ENCODE measurements at regions not wholly inside any gene's neighbourhood (a gene's known extent, or its start where the extent isn't known, plus 50 kb on each side); places are given as distances from the start of the nearest gene placed in this dataset.

DNA sequence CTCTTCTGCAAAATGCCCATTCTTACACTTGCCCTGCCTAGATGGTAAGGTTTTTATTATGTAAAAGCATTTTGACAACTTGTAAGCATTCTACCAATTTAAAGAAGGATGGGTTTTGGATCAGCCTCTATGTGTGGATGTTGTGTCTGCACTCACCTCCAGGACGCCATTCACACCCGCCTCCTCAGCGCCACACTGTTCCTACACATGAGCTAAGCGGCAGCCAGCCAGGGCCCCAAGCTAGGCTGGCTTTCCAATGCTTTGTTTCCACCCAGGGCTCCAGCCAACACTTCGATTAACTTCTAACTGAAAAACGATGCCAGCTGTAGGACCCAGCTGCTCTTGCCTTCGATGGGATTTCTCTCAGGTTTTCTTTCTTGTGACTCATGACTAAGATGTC is 73.3 kb upstream of the FZD7 start:
- TF ChIP-seq, protein P1, sequence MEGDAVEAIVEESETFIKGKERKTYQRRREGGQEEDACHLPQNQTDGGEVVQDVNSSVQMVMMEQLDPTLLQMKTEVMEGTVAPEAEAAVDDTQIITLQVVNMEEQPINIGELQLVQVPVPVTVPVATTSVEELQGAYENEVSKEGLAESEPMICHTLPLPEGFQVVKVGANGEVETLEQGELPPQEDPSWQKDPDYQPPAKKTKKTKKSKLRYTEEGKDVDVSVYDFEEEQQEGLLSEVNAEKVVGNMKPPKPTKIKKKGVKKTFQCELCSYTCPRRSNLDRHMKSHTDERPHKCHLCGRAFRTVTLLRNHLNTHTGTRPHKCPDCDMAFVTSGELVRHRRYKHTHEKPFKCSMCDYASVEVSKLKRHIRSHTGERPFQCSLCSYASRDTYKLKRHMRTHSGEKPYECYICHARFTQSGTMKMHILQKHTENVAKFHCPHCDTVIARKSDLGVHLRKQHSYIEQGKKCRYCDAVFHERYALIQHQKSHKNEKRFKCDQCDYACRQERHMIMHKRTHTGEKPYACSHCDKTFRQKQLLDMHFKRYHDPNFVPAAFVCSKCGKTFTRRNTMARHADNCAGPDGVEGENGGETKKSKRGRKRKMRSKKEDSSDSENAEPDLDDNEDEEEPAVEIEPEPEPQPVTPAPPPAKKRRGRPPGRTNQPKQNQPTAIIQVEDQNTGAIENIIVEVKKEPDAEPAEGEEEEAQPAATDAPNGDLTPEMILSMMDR (IDR thresholded peaks at IDR 0.05): no peak
- DNase-seq (ENCODE audit: low spot score) (no peak), ATAC-seq (ENCODE audit: low FRiP score) (no peak)

DNA sequence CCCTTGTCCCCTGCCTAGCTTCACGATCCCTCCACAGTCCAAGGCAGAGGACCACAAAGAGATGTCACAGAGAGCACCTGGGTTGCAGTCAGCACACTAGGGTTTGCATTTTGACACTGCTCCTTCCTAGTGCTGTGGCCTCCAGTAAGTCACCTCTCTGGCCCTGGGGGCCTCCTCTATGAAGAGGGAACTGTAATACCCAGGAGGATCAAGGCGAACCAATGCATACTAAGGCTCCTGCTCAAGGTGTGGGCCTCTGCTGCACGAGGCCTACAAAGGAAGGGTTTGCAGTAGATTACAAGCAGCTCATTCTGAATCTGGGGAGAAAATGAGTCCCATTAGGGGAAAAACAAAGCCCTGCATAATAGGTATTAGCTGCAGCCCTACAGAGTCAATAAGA is 72.3 kb upstream of the FZD7 start:
- ATAC-seq (ENCODE audit: low FRiP score) (no peak), DNase-seq (ENCODE audit: low spot score) (no peak)
- TF ChIP-seq, protein P1 (IDR thresholded peaks at IDR 0.05): no peak

DNA sequence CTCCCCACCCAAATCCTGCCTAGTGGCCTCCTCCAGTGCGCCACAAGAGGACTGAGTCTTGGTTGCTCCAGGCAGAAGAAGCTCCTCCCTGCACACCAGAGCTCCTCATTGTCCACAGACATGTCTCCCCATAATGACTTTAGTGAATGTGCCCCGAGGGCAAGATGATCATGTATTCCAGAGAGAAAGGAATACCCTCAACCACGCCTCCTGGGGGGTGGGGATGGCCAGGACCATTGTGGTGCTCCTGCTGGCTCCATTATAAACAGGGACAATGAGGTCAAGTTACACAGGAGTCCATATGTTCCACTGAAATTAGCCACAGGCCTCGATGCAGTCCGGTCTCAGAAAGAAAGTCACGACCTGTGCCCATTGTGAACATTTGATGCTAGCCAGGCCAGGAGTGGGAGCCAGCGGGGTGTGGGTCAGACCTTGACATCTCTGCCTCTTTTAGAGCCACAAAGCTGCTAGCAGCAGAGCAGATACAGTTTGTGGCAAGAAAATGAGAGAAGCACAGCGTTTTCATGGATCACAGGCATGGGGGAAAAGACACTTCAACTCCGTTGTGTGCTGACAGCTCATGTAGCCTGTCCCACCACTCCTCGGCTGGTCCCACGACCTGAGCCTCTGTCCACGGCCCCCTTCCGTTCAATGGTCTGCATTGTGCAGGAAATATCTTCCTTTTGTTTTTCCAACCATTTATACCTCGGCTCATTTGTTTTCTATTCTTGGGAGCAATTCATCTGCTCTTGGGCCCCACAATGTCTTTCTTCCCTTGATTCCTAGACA is 70.7 kb upstream of the FZD7 start:
- TF ChIP-seq, protein P1 (IDR thresholded peaks at IDR 0.05): no peak
- DNase-seq (ENCODE audit: low spot score) (no peak), ATAC-seq (ENCODE audit: low FRiP score) (no peak)

DNA sequence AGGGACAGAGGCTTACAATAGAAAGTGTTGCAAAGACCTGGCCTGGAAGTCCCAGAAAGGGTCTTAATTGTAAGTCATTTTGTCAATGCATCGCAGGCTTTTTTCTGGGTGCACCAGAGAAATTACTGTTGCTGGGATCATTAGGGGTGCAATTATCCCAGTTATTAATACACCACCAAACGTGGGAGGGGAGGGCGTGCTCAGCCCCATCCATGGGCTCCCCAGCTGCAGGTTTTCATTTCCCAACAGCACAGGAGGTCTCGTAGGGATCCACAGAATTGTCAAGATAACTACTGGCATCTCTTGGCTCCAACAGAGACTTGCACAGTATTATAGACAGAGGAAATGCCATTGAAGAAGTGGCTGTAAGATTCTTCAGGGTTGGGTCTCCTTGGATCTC is 69.6 kb upstream of the FZD7 start:
- ATAC-seq (ENCODE audit: low FRiP score): no peak
- DNase-seq (ENCODE audit: low spot score): no peak
- TF ChIP-seq, protein P1 (IDR thresholded peaks at IDR 0.05): no peak

DNA sequence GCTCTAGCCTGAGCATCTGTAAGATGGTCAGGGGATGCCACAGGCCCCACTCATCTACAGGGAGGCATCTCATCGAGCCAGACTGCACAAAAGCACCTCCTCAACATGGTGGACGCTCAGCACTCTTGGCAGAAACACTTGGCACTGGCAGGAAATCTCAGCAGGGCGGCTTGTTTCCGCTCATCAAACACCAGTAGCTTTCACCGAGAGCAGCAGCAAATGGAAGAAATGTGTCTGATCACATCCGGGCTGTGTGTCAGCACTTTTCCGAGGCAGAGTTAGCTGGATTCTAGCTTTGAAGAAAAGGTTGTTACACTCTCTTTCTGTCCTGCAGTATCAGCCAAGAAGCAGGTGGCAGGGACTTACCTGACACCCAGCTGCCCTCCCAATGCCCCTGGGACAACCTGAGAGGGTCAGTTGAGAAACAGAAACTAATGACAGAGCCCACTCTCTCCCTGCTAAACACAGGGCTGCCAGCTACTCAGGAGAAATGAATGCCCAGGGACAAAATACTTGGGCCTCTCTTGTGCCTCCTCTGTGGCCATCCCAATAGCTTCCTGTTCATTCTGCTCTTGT is 68.9 kb upstream of the FZD7 start:
- TF ChIP-seq, protein P1 (IDR thresholded peaks at IDR 0.05): no peak
- DNase-seq (ENCODE audit: low spot score) (no peak), ATAC-seq (ENCODE audit: low FRiP score) (no peak)

DNA sequence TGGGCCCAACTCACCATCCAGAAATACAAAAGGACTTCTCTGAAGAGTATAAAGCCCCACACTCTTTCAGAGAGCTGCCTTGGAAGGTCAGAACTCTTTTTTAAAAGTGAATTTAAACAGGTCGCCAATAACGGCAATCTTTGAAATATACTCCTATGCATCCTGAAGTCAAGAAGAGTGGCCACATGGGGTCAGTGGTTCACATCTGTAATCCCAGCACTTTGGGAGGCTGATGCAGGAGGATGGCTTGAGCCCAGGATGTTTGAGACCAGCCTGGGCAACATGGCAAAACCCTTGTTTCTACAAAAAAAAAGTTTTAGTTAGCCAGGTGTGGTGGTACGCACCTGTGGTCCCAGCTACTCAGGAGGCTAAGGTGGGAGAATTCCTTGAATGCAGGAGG is 68.1 kb upstream of the FZD7 start:
- TF ChIP-seq, protein P1 (IDR thresholded peaks at IDR 0.05): no peak
- ATAC-seq (ENCODE audit: low FRiP score): no peak
- no peak for DNase-seq (ENCODE audit: low spot score)

Data from omental fat pad (tissue), 3 donors.